ENCODE measurements at regions not wholly inside any gene's neighbourhood (a gene's known extent, or its start where the extent isn't known, plus 50 kb on each side); places are given as distances from the start of the nearest gene placed in this dataset.

DNA sequence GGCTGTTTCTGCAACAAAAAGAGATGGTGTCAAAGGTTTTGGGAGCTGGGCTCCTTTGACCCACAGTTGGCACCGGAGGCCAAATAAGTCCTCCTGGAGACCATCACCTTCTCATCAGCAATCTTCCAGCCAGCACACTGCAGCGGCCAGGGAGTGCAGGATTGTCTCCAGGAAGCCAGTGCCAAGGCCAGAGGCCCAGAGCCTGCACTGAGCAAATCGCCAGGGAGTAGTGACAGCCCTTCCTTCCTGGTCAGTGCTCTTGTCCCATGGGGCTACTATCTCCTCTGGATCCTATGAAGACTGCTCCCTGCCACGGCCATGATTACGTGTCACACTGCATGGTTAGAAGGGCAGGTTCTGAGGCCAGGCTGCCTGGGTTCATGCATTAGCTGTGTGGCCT lies 134.3 kb upstream of the CRHR1 start:
- TF ChIP-seq, protein P1, sequence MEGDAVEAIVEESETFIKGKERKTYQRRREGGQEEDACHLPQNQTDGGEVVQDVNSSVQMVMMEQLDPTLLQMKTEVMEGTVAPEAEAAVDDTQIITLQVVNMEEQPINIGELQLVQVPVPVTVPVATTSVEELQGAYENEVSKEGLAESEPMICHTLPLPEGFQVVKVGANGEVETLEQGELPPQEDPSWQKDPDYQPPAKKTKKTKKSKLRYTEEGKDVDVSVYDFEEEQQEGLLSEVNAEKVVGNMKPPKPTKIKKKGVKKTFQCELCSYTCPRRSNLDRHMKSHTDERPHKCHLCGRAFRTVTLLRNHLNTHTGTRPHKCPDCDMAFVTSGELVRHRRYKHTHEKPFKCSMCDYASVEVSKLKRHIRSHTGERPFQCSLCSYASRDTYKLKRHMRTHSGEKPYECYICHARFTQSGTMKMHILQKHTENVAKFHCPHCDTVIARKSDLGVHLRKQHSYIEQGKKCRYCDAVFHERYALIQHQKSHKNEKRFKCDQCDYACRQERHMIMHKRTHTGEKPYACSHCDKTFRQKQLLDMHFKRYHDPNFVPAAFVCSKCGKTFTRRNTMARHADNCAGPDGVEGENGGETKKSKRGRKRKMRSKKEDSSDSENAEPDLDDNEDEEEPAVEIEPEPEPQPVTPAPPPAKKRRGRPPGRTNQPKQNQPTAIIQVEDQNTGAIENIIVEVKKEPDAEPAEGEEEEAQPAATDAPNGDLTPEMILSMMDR (IDR thresholded peaks at IDR 0.05), result no peak
- TF ChIP-seq POLR2A (IDR thresholded peaks at IDR 0.05), result no peak

Measured in testis (tissue), 2 donors.